ENCODE measurements at regions not wholly inside any gene's neighbourhood (a gene's known extent, or its start where the extent isn't known, plus 50 kb on each side); places are given as distances from the start of the nearest gene placed in this dataset.

DNA sequence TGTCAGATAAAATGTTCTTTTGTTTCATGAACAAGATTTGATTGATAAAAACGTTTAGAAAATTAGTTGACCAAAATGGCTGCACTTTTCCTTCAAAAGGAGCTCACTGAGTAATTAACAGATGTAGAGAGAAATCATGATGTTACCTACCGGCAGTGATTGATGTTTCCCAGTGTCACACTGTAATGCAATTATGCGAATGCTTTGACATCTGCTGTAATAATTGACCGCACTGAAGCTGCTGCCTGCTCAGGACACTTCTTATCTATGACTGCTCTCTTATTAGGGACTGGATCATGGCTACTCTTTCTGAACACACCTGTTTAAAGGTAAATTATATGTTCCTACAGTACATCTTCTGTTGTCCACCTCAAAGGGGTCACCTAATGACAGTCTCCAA, 94.6 kb downstream of the GPR63 start (continued):
- TF ChIP-seq USF2 (CRISPR knock-in tag; IDR thresholded peaks at IDR 0.05): no peak

- Mint-ChIP-seq H3K4me1 (no peaks in the 10 kb centered on the region), H3K27ac (no peak overlapping the region), H3K27me3 (ENCODE audit: low read depth) (no peaks in the 10 kb centered on the region), H3K4me3 (no peak overlapping the region), H3K36me3 (no peaks in the 10 kb centered on the region), H3K9me3 (peaks cover 10% of the 10 kb centered on the region)
- ATAC-seq (no peak), DNase-seq (ENCODE audit: low spot score) (no peak)
- ChIA-PET POLR2A (no interaction called here), CTCF (interaction anchor here (0.6 kb wide), 1 partner anchor 408 kb away, joined by 3 read pairs; no protein-coding TSS in a partner anchor)
- TF ChIP-seq, protein P1, sequence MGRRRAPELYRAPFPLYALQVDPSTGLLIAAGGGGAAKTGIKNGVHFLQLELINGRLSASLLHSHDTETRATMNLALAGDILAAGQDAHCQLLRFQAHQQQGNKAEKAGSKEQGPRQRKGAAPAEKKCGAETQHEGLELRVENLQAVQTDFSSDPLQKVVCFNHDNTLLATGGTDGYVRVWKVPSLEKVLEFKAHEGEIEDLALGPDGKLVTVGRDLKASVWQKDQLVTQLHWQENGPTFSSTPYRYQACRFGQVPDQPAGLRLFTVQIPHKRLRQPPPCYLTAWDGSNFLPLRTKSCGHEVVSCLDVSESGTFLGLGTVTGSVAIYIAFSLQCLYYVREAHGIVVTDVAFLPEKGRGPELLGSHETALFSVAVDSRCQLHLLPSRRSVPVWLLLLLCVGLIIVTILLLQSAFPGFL (CRISPR knock-in tag; IDR thresholded peaks at IDR 0.05; ENCODE audit: borderline replicate concordance): no peak
- no peak for TF ChIP-seq ZNF263 (CRISPR knock-in tag; IDR thresholded peaks at IDR 0.05; ENCODE audit: low read depth)
- no peak for TF ChIP-seq IRF2 (CRISPR knock-in tag; IDR thresholded peaks at IDR 0.05; ENCODE audit: borderline replicate concordance, low read depth)
- no peak for TF ChIP-seq ZNF416 (CRISPR knock-in tag; IDR thresholded peaks at IDR 0.05)
- TF ChIP-seq, protein P2, sequence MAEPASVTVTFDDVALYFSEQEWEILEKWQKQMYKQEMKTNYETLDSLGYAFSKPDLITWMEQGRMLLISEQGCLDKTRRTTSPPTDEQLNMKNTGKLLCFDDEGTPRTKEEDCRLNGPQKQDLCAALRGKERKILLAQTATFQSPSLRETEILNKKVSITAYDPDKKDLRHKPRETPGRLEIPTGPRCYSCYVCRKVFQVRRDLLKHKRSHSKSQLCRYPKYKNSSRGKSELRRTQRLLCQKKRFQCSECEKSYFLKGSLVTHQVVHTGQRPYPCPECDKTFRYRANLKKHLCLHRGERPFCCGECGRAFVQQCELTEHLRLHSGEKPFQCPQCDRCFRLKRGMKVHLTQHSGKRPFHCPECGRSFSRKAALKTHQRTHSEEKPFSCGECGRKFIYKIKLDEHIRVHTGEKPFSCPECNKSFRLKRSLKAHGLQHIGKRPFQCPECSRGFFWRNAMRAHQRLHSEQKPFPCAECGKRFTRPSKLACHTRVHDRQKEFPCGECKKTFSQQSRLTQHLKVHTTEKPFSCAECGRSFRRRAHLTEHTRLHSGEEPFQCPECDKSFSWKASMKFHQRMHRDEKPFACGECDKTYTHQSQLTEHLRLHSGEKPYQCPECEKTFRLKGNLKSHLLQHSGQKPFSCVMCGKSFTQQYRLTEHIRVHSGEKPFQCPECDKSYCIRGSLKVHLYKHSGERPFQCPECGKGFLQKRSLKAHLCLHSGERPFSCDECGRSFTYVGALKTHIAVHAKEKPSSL (CRISPR knock-in tag; conservative IDR thresholded peaks at IDR 0.05): no peak
- TF ChIP-seq ELF4 (CRISPR knock-in tag; IDR thresholded peaks at IDR 0.05; ENCODE audit: low read depth): no peak
- TF ChIP-seq ZNF138 (CRISPR knock-in tag; conservative IDR thresholded peaks at IDR 0.05): no peak
- no peak for TF ChIP-seq ZNF317 (CRISPR knock-in tag; IDR thresholded peaks at IDR 0.05; ENCODE audit: borderline replicate concordance, low read depth)
- no peak for TF ChIP-seq SOX15 (CRISPR knock-in tag; IDR thresholded peaks at IDR 0.05)
- TF ChIP-seq, protein P3, sequence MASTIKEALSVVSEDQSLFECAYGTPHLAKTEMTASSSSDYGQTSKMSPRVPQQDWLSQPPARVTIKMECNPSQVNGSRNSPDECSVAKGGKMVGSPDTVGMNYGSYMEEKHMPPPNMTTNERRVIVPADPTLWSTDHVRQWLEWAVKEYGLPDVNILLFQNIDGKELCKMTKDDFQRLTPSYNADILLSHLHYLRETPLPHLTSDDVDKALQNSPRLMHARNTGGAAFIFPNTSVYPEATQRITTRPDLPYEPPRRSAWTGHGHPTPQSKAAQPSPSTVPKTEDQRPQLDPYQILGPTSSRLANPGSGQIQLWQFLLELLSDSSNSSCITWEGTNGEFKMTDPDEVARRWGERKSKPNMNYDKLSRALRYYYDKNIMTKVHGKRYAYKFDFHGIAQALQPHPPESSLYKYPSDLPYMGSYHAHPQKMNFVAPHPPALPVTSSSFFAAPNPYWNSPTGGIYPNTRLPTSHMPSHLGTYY (CRISPR knock-in tag; IDR thresholded peaks at IDR 0.05): no peak
- no peak for TF ChIP-seq NR1H2 (CRISPR knock-in tag; IDR thresholded peaks at IDR 0.05)
- TF ChIP-seq, protein P4, sequence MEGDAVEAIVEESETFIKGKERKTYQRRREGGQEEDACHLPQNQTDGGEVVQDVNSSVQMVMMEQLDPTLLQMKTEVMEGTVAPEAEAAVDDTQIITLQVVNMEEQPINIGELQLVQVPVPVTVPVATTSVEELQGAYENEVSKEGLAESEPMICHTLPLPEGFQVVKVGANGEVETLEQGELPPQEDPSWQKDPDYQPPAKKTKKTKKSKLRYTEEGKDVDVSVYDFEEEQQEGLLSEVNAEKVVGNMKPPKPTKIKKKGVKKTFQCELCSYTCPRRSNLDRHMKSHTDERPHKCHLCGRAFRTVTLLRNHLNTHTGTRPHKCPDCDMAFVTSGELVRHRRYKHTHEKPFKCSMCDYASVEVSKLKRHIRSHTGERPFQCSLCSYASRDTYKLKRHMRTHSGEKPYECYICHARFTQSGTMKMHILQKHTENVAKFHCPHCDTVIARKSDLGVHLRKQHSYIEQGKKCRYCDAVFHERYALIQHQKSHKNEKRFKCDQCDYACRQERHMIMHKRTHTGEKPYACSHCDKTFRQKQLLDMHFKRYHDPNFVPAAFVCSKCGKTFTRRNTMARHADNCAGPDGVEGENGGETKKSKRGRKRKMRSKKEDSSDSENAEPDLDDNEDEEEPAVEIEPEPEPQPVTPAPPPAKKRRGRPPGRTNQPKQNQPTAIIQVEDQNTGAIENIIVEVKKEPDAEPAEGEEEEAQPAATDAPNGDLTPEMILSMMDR (IDR thresholded peaks at IDR 0.05): no peak
- TF ChIP-seq FOXK1 (CRISPR knock-in tag; IDR thresholded peaks at IDR 0.05): no peak
- TF ChIP-seq OVOL2 (CRISPR knock-in tag; IDR thresholded peaks at IDR 0.05; ENCODE audit: borderline replicate concordance): no peak
Measured at GRCh38 chr6:96735332-96735731, 101.9 kb downstream of the GPR63 start.

DNA sequence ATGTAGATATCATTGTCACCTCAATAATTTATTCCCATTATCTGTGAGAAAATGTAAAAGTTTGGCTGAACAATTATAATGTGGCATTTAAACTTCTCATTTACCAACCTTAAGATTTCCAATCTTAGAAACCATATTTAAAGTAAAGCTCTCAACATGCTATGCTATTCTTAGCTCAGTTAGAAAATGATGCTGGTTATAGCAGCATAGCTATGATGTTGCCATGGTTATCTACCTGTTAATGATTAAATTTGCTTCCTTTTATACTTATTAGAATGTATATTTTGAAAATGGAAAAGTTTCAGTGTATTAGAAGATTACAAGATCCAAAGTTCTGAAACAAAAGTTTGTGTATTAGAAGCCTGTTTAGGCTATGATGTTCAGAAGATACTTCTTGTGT, 110.1 kb downstream of the GPR63 start:
- POLR2A ChIA-PET: no interaction called here
- Mint-ChIP-seq H3K27ac (no peak overlapping the region), H3K27me3 (ENCODE audit: low read depth) (no peaks in the 10 kb centered on the region), H3K4me3 (no peak overlapping the region), H3K36me3 (no peaks in the 10 kb centered on the region), H3K9me3 (peaks cover 8% of the 10 kb centered on the region), H3K4me1 (no peaks in the 10 kb centered on the region)
- TF ChIP-seq MYBL2 (CRISPR knock-in tag; IDR thresholded peaks at IDR 0.05) (no peak), CREB1 (CRISPR knock-in tag; IDR thresholded peaks at IDR 0.05) (no peak), NFE2L1 (CRISPR knock-in tag; IDR thresholded peaks at IDR 0.05) (no peak)
- TF ChIP-seq, protein P4 (IDR thresholded peaks at IDR 0.05): no peak
- CTCF ChIA-PET: no interaction called here
- no peak for DNase-seq (ENCODE audit: low spot score)
- ATAC-seq: no peak

Measured in WTC11 (cell line).